ENCODE measurements at regions not wholly inside any gene's neighbourhood (a gene's known extent, or its start where the extent isn't known, plus 50 kb on each side); places are given as distances from the start of the nearest gene placed in this dataset.

DNA sequence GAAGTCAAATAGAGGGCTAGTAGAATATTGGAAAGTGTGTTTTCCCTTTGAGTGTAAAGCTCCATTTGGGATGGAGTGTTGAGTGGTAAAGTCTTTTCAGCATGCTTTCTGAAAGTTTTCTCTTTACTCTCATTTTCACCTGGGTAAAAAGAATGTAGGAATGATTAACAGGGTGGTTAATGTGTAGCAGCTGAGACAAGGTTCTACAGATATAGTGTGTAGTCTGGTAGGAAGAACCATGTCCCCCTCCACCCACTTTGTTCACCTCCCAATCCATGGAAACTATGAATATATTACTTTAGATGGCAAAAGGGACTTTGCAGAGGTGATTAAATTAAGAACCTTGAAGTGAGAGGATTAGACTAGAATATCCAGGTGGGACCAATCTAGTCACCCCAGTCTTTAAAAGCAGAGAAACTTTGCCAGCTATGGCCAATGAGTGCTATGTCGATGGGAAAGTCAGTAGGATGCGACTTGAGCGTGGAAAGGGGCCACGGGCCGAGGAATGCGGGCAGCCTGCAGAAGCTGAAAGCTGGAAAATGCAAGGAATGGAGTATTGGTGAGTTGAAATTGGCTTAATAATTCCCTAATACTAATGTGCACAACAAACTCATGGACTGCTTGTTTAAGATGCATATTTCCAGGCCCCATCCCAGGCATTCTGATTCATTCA, 166.3 kb upstream of the AHR start:
- no peak for DNase-seq

DNA sequence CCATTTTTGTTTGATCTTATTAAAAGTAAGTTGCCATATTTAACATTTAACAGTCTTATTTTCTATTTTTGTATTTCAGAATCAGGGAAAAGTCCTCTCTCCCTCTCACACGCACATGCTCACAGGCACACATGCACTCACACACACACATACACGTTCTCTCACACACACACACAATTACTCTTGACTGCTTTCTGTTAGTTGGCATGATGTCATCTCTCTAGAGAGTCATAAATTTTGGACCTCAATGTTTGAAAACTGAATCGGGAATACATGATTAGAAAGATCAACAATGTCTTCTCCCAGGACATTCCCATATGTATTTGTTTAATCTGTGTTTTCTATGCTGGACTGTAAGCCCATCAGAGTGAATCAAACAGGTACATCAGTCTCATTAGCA, 165.7 kb upstream of the AHR start:
- no peak for DNase-seq

DNA sequence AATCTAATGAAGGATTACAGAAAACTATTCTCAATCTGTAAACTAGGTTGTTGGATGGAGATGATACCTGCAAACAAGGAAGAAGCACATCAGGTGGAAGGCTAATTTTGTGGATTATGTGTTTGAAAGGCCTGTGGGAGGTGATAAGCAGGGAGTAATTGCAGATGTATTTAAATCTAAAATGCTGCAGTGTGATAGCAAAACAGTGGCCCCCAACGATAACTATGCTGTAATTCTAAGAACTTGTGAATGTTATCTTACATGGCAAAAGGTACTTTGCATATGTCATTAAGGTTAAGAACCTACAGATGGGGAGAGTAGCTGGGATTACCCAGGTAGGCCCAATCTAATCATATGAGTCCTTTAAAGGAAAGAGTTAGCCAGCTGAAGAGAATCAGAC, 164.5 kb upstream of the AHR start:
- no peak for DNase-seq

DNA sequence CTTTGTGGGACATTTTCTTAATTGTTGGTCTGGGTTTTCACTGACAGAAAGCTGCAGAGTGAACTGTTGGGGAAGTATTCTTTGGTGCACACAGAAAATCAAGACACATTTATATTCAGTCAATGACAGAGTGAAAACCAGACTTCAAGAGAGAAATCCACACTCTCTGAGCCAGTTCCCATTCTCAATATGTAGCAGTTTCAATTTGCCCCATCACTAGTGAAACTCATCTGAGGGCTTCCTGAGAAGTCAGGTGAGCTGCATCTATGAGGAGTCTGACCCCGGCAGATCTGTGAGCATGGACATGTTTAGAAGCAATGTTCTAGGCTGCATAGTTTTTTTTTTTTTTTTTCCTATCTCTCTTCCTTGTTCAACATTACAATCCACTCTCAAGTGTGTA, 163.7 kb upstream of the AHR start:
- peak; percentile 87 for DNase-seq

DNA sequence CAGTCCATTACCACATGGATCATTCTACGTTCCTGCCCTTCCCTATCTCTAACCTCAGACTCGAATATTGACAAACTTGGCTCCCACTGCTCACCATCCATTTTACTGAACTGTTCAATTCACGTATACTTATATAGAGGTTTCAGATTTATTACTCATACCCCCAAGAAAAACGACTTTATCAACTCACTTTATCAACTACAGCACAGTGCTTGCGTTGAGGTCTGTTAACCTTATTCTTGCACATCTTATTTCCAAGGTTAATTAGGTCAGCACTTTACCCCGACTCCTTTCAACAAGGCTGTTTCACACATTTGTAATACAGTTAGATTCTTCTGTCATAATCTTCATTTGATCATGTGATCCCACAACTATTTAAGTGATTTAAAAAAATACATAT, 162.3 kb upstream of the AHR start:
- DNase-seq, result peak; percentile 58

DNA sequence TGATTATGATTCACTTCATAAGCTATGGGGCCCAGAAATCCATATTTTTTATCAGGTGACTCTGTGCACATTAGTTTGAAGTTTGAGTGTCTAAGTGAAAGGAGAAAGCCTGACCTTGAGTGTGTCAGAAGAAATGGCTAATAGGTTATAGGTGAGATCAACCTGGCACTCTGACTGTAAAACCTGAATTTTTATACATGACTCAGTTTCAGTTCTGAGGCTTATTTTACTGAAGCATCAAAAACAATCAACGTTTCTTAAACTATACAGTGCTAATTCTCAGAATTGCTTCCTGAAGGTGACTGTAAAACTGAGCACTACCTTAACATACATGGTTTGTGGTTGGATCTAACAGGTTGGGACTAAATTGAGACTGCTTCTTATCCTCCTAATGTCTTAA, 159.4 kb upstream of the AHR start:
- DNase-seq, result peak; percentile 81

DNA sequence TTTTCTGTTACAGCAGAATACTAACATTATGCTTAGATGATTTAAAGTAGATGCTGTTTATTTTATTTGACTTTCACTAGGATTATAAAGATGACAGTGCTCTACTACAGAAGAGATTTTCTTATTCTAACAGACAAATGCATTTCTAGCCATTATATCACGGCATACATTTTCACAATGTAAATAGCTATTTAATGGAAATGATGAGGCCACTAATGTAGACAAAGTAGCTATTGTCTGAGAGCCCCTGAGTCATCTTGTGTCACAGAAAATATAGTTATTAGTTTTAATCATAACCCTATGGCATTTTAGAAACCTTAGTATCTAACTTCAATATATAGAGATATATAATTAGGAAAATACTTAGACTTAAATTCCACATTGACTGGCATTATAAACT, 158.0 kb upstream of the AHR start:
- DNase-seq, result no peak

DNA sequence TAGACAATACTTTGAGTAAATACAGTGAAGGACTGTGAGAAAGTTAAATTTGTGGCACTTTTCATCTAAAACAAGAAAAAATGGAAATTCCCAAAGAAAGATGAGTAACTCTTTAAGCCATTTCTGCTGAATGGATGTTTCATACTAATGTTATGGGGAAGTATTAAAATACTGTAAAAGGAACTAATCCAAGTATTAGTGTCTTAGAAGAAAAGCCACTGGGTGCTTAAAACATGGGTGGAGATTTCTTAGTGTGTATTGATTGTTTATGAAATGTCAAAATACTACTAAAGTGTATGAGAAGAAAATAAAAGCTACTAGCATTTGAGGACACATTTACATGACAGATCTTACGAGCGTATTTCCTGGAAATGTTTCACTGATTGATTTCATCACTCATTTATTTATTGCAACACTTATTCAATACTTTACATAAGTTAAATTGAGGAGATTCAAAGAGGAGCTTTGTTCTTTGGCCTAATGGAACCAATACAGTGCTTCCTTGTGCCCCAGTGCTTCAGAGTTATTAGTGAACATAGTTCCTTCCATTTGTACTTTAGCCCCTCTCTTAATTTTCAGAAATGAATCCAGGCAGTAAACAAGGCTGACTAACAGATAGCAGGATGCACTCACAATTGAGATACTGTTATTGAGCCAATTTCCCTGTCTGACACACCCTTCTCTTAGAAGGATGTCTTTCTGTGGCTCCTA, 155.5 kb upstream of the AHR start:
- DNase-seq, result peak; percentile 31

DNA sequence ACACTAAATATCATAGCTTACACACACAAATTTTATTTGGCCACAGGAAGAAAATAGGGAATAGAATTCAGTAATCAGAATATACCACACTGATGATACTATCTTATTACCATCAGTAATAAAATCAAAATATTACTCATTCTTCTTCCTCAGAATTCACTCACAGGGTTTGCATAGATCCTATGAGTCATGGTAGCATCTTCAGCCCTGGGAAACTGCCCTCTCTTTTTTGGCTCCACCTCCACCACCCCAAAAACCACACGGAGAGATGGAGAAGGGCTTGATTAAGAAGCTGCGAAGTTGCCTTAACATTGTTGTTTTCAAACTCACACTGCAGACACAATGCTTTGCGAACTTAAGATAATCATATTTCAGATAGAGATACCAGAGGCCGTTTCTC, 154.1 kb upstream of the AHR start:
- DNase-seq, result peak; percentile 88

DNA sequence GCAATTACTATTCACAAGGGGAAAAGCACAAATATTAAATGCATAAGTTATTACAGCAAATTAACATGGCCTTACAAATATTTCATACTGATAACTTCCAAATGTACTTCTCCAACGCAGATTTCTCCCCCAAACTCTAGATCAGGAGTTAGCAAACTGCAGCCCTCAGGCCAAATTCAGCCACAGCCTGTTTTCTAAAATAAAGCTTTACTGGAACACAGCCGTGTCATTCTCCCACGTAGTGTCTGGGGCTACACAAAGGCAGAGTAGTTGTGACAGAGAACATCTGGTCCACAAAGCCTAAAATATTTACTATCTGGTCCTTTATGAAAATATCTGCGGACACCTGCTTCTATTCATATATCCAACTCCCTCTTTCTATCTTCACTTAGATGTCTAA, 151.8 kb upstream of the AHR start:
- DNase-seq, result no peak

DNA sequence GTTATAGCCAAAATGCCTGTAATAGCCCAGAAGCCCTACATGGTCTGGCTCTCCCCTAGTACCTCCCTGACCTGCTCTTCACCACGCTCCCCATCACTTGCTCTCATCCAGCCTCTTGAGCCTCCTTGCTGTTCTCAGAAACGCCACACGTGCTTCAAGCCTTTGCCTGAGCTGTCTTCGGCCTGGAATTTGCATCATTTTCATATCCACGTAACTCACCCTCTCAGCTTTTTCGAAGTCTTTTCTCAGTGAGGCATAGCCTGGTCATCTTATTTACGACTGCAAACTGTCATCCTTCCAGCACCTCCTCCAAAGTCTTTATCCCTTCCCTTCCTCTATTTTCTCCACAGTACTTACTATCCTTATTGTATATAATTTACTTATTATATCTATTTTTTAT, 151.0 kb upstream of the AHR start:
- DNase-seq, result no peak

DNA sequence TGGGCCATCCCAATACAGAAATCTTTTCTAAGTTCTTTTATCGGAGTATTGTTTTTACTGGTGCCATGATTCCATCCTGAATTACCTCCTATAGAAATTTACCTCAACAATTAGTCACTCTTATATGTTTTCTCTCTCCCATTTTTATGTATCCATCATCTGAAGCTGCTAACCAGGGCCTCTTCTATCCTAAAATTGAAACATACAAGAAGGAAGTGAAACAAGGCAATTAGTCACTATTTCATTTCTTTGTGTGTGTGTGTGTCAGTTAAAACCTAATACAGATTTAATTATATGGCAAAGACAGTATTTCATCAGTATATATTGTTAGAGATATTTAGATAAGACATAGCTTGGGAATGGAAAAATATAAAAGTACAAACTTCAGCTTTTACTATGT, 148.4 kb upstream of the AHR start:
- peak; percentile 50 for DNase-seq

DNA sequence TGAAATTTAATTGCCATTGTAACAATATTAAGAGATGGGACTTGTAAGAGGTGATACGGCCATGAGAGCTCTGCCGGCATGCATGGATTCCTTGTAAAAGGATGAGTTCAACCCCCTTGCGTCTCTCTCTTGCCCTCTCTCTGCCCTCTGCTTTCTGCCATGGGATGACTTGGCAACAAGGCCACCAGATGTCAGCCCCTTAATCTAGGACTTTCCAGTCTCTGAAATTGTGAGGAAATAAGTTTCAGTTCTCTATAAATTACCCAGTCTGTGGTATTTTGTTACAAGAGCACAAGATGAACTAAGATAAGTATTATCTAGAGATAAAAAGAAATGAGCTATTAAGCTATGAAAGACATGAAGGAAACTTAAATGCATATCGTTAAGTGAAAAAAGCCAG, 145.7 kb upstream of the AHR start:
- DNase-seq, result no peak

DNA sequence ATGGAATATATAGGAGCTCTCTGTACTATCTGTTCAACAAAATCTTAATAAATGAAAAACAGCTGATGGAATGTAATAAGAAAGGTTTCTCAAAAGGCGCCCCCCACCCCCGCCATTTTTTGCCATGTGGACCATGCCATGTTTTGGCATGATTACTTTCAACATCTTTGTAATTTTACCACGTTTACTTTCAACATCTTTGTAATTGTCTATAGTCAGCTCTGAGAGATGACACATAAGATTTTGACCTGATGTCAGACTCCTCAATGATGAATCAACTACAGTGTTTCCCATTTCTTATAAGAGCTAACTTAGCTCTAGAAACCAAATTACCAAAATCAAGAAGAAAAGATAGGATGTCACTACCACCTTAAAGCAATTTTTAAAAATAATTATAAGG, 144.9 kb upstream of the AHR start:
- peak; percentile 19 for DNase-seq

DNA sequence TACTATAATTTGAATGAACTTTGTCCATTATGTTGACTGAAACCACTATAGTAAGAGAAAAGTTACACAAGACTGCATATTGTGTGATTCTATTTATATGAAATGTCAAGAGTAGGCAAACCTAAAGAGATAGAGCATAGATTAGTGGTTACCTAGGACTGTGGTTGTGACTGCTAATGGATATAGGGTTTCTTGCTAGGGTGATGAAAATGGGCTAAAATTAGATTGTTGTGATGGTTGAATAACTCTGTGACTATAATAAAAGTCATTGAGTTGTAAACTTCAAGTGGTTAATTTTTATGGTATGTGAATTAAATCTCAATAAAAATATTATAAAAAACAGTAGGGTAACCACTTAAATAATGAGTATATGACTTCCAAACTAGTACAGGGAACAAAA, 142.9 kb upstream of the AHR start:
- no peak for DNase-seq

DNA sequence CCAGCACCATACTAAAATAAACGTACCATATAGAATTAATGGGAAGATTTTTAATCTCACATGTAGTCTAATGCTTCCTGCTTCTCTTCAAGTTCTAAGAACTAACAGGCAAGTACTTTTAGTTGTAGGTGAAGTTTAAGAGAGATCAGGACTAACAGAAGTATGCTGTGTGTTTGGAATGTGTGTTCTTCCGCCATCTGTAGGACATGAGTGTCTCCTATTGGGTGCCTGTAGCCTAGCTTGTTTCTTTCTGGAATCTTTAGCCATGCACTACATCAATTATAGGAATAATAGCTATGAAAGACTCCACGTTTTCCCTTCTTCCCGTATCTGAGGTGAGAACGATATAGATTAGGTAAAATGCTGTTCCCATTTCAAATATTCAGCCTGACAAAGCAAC, 140.2 kb upstream of the AHR start:
- no peak for DNase-seq

DNA sequence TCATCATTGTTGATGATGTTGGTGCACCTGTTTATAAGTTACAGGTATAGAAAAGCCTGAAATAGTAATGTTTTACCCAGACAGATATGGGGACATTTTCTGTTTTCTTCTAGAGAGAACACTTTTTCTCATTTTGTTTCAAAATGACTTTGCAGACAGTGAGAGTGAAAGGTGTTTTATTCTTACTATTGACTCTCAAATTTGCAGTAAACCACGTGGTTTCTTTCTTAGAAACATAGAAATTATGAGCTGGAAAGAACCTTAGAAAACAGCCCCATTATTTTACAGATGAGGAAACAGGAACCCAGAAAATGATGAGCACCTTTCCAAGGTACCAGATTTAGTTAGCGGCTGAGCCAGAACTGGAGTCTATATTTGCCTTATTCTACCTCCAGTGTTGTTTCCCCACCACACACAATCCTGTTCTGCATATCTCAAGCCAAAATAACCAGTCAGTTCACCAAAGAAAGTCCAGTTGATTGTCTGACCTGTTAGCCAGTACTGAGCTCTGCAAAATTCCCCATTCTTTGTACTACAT, 138.9 kb upstream of the AHR start:
- peak; percentile 87 for DNase-seq

DNA sequence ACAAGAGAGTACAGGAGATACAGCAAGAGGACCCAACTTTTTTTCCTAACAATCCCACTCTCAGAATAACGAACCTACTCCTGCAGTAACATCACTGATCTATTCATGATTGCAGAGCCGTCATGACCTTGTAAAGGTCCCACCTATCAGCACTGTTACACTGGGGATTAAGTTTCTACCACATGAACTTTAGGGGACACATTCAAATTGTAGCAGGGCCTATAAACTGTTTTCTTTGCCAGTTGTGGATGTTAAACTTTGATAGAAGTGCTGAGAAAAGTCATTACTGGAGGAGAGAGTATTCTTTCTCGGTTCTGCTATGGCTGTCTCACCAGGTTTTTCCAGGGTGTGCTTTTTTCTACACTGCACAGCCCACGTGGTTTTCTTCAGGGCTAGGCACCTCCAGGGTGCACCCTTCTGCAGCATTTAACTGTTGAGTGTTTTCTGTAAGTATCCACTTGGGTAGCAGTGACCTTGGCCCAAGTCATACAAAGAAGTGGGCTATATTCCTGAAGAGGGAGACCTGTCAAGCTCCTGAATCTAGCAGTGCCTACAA, 131.6 kb upstream of the AHR start:
- peak; percentile 78 for DNase-seq

DNA sequence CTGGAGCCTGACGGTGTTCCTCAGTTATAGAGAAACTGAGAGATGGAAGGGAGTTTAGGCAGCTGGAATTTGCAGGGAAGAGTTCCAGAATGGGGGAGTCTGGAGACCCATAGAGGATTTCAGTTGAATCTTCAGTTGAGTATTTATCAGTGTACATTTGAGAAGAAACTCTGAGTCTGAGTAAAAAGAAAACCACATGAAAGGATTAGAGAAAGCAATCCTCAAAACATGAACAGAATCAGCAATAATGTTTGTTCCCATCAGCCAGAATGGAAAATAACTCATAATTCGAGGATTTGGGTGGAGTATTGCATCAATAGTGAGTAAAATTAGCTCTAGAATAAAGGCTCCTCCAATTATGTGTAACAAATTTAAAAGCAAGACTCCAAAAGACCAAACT, 130.0 kb upstream of the AHR start:
- peak; percentile 73 for DNase-seq

DNA sequence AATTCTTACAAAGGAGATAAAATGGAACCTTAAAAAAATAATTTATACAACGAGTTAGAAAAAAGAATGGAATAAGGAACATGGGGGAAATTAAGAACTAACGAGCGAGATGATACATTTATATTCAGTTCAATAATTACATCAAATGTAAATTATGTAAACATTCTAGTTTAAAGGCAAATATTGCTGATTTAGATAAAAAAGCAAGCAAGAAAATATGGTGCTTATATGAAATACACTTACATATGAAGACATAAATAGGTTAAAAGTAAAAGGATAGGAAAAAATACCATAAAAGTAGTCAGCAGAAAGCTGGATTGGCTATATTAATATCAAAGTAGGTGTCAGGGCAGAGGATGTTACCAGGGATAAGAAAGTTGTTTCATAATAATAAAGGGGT, 127.0 kb upstream of the AHR start:
- DNase-seq, result no peak

DNA sequence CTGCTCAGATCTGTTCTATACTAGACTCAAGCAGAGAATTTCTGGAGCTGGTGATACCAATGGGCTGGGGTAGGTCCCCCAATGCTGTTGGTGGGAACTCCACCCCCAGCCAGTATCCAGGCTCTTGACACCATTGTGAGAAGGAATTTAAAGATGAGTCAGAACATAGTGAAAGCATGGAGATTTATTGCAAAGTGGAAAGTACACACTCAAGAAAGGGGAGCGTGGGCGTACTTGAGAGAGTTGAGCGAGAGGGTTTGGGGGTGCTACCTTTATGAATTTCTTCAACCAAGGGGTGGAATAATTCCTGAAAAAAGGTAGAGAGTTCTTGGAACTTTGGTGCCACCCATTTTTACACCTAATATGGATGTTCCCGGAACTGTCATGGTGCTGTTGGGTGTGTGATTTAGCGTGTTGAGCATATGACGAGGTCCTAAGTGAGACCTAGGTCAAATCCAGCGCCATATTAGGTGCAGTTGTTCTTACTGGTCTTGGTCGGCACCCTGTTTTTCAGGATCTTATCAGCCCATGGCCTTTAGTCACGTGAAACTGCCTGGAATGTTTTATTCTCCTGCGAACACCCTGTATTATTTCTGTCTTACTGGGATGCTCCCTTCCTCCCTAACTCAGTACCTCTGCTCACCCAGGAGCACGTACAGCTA, 122.0 kb upstream of the AHR start:
- no peak for DNase-seq

DNA sequence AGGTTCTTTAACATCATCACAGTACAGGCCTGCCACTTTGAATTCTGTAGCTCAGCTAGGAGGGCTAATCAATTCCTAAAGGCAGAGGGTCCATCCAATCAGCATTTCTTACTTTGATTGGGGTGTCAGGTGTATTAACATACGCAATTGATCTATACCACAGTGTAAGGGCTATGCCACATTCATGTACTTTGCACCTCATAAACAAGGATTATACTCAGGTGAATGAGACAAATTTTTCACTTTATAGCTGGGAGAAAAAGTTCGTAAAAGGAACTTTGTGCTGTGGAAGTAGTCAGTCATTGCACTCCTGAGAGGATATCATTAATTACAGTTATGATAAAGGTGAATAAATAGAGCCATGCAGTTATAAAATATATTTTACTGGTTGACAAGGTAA, 119.9 kb upstream of the AHR start:
- no peak for DNase-seq

DNA sequence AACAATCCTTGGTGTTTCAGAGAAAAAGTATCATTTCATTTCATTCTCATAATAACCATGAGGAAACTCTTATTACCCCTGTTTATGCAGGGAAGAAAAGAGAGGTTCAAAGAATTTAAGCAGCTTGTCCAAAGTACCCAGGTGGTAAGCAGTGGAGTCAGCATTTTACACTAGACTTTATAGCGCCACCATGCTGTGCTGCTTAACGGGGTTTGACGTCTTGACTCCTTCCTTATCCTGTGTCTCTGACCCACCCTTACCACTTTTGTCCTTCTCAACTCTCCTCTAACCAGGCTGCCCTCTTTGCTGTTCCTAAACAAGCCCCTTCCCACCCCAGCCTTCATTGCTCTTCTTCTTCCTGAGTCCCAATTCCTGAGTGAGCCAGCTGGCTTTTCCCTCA, 117.0 kb upstream of the AHR start:
- DNase-seq, result no peak

All from activated CD4-positive, alpha-beta T cell treated with anti-CD3 and anti-CD28 coated beads, Interleukin-10, Interleukin-2, amounts not matched to agents 100 ng/mL and 50 ng/mL, durations not matched to agents 16 hours and 8 hours (primary cell).